HG03520 (cell line): ENCODE measurements at regions not wholly inside any gene's neighbourhood (a gene's known extent, or its start where the extent isn't known, plus 50 kb on each side); places are given as distances from the start of the nearest gene placed in this dataset.

Source experiments
- ATAC-seq: cut with Tn5 transposase; IDR thresholded peaks from one replicate; pipeline ENCODE4 v1.9.1; 2021; ENCODE audit warnings: mild to moderate bottlenecking, moderate library complexity; ENCODE audit not compliant: unreplicated experiment

- ATAC-seq, result no peak
Measured at GRCh38 chr13:106714271-106714982, 146.5 kb upstream of the ARGLU1 start.

DNA sequence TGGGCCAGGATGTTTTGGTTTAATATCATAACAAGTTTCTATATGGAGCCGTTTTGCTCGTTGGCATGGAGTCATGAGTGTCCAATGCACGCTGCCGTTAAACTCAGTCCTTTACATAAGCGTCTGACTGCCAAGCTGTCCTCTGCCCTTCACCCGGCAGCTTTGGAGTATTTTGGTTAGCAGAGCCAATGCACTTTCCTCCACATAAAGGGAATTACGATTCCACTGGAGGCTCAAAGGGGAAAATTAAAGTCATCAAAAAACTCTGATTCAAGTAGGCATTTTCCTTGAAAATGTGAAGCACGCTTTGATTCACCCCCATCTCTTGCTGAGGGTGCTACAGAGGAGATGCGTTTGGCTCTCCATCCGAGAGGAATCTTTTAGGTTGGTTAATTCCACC, 144.4 kb upstream of the ARGLU1 start:
- ATAC-seq, result no peak

GRCh38 chr13:106710266-106710665, 142.3 kb upstream of the ARGLU1 start:
- ATAC-seq, result no peak

DNA sequence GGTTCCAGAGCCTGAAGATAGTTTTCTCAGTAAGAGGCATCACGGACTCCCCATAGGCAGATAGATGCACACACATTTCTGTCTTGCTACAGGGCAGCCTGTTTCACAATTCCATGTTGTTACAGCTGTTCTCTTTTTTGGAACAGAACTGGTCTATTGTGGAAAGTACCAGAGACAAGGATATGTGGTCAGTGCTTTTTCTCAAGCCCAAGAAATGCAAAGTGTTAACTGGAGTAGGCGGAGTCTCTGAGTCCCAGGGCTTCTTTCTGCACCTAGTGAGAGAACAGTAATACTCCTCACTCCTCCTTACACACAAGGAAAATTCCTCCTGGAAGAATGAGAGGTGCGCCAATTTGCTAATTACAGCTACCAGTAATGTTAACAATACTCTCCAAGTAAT, 141.6 kb upstream of the ARGLU1 start:
- ATAC-seq, result no peak

GRCh38 chr13:106702505-106702904, 134.6 kb upstream of the ARGLU1 start:
- ATAC-seq, result no peak

DNA sequence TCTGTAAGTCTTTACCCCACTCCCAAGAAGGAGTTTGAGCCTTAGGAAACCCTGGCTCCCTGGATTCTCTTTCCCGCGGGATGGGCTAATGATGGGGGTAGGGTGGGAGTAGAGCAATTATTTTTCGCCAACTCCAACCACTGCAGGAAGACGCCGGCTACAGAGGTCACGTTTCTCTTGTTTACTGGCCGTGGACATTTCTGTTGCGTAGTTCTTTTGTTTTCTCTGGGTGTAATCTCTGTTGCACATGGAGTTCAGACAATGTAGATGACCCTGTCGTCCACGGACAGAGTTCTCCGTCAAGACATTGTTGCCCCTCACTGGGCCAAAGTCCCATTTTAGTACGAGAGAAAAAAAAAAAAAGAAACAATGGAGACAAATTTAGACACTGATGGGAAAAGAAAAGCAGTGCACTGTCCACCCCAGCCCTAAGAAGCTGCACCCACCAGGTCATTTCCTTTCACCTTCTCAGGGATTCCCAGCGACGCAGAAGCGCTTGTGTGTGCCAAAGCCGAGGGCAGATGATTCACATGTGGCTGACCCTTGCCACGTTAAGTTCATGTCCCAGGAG, 133.9 kb upstream of the ARGLU1 start:
- no peak for ATAC-seq

DNA sequence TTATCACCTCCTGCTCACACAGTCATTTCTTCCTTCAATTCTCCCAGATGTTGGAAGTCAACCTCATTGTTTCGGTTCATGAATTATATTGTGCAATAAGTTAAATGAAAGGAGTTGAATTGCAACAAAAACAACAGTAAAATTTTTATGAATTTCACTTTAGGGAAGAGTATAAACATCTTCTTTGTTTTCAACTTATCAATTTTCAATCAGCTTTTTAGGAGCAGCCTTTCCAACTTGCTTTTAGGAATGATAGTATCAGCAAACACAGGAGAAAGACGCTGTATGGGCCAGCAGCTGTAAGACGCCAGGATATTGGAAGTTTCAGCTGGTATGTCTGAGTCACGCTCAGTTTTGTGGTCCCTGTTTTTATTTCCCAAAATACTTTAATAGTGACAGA, 132.5 kb upstream of the ARGLU1 start:
- ATAC-seq, result no peak

DNA sequence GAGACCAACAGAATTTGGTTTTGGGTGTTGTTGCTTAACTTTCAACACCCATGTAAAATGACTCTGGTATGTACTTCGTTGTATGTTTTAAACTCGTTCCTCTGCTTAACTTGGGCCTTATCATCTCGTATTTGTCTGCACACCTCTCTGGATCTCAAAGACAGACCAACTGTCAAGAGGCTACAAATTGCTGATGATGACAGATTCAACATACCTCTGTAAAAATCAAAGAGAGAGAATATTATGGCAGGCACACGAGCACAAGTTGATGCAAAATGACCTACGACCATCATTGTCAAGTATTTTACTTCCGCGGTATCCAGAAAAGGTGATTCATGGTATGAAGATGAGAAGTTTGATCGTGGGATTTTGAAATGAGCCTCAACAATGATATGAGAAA, 132.1 kb upstream of the ARGLU1 start:
- ATAC-seq, result no peak

GRCh38 chr13:106699311-106699710, 131.4 kb upstream of the ARGLU1 start:
- ATAC-seq, result no peak

DNA sequence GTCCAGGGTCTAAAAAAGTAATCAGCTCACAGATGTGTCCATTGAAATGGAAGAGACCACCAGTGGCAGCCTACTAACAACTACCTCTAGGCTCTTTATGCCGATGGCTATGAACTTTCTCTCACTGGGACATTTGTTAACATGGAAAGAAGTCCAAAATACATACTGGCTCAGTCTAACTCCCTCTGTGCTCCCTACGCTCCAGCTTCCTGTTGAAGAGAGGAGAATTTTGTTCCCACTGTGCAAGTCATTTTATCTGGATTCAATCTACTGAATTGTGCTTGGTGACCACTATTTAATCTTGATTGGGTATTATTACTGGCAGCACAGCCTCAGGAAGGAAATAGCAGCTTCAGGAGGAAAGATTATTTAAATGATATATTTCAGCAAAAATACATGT, 128.8 kb upstream of the ARGLU1 start:
- ATAC-seq, result no peak

DNA sequence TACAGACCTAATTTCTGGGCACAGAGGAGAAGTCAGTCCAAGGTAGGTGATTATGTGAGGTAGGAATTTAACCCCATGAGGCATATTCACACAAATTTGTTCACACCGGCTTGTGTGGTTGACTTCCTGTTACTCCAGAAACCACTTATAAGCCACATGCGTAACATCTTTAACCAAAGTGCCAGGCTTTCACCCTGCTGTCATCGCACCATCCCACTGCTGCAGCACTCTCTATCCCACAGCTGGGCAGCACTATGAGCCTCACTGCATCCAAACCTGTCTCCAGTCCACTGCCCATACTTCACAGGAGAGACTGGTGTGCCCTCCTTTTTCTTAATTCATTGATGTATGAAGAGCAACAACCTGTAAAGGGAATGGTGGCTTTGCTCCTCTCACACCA, 128.2 kb upstream of the ARGLU1 start:
- ATAC-seq, result no peak

DNA sequence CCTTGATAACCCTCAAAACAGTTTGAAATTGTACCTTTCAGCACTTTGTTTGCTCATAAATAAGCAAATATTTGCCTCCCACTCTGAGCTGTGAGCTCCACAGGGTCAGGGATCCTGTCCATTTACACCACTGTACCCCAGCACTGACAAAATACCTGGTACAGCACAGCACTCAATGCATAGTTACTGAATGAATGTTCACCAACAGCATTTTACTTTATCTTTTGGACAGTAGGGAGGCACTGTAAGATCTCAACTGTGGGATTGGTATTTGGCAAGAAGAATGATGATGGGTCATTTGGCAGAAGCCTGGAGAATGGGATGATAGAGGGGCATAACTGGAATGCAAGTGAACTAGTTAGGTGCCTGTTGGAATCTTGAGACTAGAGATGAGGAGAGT, 127.2 kb upstream of the ARGLU1 start:
- no peak for ATAC-seq

- ATAC-seq, result no peak
Measured at GRCh38 chr13:106691861-106692260, 123.9 kb upstream of the ARGLU1 start.

DNA sequence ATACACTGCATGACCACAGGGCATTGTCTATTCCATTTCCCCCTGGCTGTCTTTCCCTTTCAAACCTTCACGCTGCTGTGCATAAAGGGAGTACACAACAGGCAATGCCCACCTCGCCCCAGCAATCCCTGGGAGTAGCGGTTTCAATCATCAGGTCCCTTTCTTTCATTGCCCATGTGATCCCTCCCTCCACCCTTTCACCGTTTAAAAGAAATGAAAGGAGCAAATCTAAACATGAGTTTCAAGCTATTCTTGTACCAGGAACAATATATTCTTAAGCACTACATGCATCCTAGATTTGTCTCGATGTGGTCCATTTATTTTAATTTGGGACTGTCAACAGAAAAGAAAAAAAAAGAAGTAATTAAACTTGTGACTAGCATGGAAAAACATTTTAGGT, 123.4 kb upstream of the ARGLU1 start:
- ATAC-seq, result no peak

- no peak for ATAC-seq
Measured at GRCh38 chr13:106690779-106691178, 122.8 kb upstream of the ARGLU1 start.

- ATAC-seq, result no peak
Measured at GRCh38 chr13:106689906-106690305, 122.0 kb upstream of the ARGLU1 start.

DNA sequence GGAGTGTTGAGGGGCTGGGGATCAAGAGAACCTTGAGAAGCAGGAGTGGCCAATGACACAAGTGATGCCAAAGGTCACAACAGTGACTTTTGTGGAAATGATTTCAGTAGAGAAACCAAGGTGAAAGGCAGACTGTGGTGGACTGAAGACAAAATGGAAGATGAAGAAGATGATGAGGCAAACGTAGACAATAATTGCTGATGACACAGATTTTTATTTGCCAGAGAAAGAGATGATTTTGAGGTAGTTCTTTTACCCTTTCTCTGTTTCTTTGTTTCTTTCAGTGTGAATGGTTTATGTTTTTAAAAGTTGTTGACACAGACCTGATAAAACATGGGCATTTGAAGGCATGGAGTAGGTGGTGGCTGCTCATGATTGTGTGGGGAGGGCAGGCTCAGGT, 121.0 kb upstream of the ARGLU1 start:
- ATAC-seq, result no peak

- ATAC-seq, result no peak
Measured at GRCh38 chr13:106686163-106686562, 118.2 kb upstream of the ARGLU1 start.

DNA sequence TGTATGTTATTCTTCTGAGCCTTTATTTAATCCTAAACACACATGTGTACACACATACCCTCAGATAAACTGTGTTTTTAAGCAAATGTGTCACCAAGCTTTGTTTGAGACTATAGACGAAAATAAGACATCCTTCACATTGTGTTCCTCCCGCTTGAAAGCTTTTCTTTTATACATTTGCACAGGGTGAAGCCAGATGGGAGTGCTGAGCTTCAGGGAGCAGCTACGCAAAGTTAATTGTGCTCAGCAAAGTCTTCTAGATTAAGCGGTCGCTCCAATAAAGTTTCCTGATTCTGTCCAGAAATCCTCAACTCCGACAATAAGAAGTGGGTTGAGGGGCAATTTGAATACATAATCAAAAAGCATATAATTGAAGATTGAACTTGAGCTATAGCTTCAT, 117.2 kb upstream of the ARGLU1 start:
- no peak for ATAC-seq

DNA sequence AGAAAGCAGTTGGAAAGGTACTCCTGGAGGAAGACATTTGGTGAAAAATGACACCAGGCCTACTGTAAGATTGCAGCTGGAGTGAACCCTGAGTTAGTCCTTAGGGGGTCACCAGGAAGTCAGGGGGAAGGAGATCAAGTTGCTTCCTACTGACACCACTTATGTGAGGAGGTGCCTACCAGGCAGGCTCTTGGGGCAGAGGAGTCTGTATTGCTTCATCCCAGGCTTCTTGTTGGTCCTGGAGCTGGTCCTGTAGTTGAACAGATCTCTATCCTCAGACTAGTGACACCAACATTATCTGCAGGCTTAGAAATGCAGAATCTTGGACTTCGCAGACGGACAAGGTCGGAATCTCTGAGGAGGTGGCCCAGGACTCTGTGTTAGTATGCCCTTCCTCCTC, 116.0 kb upstream of the ARGLU1 start:
- ATAC-seq, result no peak

- no peak for ATAC-seq
Measured at GRCh38 chr13:106683179-106683578, 115.2 kb upstream of the ARGLU1 start.

GRCh38 chr13:106681997-106682396, 114.1 kb upstream of the ARGLU1 start:
- no peak for ATAC-seq

DNA sequence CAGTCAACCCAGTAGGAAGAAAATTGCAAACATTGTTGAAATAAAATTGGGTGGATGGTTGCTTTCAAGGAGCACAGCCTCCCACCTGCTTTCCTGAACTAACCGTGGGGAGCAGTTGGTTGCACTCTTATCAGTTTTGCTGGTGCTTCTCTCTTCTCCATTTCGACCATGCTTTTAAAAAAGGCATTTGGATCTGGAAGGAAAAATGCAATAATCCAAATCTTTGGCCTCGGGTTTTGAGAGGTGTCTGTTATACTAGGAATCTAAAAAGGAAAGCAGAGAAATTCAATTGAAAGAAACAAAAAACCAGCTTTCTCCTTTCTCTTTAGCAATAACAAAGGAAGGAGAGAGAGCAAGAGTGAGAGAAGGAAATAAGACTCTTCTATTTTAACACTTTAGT, 113.6 kb upstream of the ARGLU1 start:
- no peak for ATAC-seq
